ENCODE measurements at regions not wholly inside any gene's neighbourhood (a gene's known extent, or its start where the extent isn't known, plus 50 kb on each side); places are given as distances from the start of the nearest gene placed in this dataset.

DNA sequence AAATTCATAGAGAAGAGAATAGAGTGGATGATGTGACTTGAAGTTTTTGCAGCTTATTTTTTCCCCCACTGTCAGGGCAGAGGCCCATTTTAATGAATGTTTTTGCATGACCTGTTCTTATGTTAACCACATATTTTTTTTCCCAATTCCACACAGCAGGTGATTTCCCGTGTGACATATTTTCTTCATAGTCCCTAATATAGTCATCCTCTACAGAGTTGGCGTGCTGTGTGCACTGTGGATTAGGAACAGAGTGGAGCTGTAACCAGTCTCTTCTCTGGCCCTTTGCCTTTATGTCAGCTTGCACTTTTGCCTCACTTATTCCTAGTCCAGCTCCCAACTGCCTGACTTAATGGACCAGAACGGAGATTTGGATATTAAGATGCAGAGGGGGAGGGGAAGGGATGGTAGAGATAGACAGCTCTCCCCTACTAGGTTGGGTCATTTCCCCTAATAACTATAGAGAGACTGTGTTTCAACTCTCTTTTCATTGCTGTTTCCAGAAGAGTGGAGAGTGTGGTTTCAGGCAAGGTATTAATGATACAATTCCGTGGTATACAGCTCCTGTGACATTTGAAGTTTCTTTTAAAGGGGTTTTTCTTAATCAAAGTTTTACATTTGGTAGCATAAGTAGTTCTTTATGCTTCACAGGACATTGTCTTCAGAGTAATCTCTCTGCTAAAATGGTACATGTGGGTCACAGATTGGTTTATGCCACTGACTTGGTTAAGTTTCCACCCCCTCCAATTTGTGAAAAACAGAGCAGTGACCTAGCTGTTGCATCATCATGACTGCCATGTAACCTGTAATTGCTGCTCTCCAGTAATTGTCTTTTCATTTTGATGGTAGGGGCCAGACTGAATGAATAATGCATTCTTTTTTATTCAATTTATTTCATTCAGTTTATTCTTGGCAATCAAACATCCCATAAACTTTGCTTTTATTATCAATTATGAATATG lies 161.3 kb downstream of the HAUS1 start:
- DNase-seq, result peak; percentile 52

DNA sequence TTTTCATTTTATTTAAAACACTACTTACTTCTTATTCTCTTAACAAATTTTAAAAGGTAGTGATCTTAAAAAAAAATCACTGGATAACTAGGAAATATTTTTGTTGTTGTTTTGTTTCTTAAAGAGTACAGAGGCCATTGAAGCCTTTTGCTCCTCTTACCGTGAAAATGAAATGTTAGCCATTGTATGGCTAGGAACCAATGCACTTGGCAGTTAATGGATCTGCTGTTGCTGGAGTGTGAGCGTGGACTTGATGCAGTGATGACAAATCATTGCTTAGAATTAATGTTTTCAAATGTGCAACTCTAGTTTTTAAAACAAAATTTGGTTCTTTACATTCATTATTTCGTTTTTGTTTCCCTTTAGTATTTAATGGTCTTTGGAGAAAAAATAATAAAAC lies 162.3 kb downstream of the HAUS1 start:
- DNase-seq, result no peak

DNA sequence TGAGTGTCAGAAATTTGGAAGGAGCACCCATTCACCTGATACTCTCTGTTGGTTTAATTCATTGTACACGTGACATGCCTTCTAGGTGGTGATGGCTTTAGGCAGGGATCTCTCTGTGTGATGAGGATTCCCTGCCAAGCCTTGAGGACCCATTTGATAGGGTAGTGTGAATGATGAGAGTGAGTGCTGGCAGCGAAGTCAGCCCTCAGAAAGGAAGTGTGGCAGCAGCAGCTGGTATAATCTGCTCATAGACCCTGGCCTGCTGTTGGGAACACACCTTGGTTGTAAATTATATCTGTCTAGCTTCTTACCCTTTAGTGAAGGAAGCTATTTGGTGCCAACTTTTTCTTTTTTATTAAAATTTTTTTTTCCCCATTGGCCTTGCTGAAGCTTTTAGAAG lies 164.5 kb downstream of the HAUS1 start:
- no peak for DNase-seq

DNA sequence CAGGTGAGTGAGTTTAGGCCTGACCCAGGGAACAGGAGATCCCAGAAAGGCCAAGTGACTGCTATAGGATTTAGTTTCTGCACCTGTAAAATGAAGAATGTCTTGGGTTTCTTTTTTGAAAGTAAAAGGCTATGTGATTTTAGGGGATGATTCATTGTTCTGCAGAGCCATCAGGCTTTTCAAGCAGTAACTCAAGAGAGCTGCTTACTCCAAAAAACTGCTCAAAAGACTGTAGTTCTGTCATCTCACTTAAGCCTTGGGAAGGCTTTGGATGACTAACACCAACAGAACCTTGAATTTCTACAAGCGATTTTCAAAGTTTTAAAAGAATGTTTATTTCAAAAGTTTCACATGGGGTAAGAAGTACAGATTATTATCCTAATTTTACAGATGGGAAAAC lies 165.1 kb downstream of the HAUS1 start:
- no peak for DNase-seq

DNA sequence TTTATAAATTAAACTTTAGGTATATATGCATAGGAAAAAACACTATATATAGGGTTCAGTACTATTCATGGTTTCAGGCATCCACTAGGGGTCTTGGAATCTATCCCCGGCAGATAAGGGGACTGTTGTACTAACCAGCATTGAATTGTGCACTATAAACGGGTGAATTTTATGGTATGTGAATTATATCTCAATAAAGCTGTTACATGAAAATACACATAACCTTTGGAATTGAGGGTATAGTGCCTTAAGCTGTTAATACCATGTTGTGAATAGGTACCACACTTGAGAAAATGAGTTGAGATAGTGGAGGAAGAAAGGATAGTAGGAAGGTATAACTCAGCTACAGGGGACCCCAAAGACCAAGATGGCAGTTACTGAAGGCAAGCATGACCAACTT lies 167.3 kb downstream of the HAUS1 start:
- DNase-seq, result no peak

DNA sequence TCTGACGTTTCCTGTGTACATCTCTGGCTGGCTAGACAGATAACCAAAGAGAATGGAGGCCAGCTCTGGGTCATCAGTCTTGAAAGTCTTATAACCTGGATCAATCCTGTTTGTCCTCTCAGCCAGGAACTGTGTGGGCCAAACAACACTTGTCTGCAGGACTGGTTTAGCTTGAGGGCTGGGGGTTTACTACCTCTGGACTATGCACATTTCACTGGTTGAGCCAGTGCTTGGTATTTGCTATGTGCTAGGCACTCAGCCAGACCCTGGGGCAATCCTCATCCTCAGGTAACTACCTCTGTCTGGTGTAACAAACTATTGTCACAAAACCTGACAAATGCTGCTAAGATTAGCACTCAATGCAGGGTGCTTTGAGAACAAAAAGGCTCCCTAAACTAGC lies 169.7 kb downstream of the HAUS1 start:
- DNase-seq, result no peak

DNA sequence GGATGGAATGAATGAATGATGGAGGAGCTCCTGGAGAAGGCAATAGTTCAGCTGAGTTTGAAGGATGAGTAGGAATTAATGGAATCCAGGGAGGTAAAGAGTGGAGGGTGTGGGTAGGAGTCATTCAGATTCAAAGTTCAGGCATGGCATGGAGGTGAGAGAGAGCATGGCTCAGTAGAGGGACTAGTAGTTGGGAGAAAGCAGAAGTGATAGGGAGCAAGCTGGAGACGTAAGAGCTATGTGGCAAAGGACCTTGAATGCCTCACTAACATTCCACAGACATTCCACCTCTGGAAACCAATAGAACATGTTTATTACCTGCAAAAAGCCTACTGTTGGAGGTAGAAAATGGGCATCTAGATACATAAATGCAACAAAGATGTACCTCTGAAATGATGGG lies 170.1 kb downstream of the HAUS1 start:
- no peak for DNase-seq

DNA sequence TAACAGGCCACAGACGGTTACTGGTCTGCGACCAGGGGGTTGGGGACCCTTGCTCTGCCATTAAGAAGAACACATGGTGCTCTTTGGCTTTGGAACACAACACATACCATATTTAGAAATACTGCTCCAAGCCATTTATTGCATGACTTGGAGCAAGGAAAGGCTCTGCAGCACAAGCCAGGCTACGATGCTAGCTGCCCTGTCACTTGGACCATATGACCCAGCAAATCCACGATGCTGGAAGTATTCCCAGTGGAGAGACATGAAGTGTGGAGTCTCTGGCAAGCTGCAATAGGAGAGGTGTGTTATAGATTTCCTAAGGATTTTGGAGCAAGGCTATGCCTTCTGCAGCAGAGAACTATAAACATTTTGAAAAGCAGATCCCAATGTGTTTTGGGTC lies 171.2 kb downstream of the HAUS1 start:
- DNase-seq, result no peak

DNA sequence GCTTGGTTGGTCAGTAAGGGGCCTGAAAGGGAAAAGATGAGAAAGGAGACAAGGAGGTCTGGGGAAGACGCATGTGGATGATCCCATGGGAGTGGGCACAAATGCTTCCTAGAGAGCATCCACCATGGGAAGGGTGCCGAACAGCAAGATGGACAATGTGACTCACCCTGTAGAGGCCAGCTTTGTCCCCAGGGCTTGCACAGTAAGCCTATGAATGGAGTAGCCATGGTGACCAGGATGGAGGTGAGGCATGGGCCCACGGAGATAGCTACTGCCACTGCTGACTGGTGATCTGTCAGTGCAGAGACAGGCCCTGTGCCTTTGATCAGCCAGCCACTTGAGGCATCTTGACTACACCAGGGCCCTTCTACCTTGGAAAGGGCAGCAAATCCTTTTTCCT lies 172.6 kb downstream of the HAUS1 start:
- no peak for DNase-seq

DNA sequence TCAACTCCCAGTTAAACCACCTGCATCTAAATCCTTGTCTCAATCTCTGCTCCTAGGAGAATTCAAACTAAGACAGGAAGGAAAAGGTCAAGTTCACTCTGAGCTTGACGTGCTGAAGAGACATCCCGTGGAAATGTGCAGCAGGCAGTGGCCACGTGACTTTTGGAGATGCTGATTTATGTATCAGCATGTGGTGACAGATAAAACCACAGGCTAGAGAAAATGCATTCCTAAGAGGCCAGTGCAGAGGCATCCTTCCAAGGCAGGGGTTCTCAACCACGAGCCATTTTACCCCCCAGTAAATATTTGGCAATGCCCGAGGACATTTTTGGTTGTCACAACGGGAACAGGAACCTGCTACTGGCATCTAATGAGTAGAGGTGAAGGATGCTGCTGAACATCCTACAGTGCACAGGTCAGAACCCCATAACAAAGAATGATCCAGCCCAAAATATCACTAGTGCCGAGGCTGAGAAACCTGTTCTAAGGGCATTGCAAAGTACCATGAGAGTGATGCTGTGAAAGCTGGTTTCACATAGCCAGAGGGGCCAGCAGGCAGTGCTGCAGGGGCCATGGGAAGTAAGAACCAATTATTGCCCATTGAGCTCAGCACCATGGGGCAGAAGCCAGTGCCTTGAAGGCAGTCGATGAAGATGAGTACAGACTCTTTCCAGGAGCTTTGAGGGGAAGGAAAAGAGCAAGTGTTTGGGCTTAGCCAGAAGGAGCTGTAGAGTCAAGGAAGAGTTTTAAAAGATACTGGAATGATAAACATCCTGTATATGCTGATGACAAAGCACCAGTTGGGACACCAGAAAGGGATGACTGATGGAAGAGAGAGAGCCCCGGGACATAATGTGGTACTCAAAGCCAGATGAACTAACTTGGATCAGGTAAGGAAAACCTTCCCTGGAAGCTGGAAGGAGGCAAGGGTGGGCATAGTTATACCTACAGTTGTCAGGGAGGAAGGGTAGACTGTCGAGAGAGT lies 174.6 kb downstream of the HAUS1 start:
- DNase-seq, result no peak

DNA sequence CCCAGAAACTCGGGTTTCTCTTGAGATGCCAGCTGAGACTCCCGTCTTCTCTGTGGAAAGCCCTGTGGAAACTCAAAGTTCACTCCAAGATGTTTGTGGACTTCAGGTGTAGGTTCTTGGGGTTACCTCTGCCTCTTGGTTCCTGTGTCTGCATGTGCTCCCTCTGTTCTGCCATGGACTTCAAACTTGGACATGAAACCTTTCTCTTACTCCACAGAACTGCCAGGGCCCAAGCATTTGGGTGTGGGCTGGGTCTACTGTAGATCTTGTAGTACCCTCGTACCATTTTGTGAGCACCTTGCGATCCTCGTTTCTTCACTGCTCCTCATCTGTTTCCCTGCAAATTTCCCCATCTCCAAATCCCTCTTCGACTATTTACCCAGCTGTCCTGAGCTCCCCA lies 175.5 kb downstream of the HAUS1 start:
- no peak for DNase-seq

DNA sequence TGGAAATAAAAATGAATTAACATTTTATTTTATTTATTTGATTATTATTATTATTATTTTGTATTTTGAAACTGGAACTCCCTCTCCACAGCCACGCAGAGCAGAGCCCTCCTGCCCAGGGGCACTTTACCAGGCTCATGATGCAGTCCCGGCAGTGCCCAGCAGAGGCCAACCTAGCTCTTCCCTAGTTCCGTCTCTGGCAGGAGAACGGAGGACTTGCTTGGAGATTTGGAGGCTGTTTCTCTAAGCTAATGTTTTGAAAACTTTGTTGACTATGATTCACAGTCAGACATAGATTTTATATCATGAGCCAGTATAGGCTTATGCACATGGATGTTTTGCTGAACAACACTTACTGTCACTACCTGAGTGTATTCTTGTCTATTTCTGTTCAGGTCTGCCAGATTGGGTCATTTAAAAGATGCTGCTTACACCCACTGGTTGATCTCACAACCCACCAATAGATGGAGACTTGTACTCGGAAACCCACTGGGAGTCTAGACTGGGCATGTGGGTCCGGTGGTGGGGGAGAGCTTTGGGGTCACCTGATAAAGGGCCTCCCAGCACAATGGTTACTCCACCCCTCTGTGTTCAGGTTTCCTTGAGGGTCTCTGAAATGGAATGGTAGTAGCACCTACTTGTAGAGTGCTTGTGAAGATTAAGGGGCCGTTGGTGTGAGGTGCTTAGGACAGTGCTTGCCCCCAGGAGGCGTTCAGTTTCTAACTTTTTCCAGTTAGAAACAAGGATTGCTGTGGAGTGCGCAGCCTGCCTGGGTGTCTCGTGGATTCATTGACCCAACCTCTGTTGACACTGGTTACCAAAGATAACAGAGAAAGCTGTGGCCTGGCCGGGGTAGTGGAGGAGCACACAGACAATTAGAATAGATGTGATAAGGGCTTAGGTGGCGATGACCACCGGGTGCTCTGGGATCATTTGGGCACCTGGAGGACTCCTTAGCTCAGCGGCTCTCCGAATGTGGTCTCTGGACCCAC lies 177.3 kb downstream of the HAUS1 start:
- peak; percentile 81 for DNase-seq

DNA sequence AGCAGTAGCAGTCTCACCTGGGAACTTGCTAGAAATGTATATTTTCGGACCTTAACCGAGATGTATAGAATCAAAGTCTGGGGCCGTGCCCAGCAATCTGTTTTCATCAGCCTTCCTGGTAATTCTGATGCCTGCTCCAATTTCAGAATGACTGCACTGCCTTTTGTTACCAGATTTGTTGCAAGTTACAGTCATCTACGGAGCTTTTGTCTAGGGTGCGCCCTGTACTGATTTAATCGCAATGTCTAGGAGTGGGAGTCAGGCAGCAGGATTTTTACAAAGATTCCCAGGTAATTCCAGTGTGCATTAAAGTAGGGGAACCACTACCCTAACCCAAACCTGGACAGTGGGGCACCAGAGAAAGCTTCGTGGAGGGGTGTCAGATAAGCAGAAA lies 178.0 kb downstream of the HAUS1 start:
- no peak for DNase-seq

DNA sequence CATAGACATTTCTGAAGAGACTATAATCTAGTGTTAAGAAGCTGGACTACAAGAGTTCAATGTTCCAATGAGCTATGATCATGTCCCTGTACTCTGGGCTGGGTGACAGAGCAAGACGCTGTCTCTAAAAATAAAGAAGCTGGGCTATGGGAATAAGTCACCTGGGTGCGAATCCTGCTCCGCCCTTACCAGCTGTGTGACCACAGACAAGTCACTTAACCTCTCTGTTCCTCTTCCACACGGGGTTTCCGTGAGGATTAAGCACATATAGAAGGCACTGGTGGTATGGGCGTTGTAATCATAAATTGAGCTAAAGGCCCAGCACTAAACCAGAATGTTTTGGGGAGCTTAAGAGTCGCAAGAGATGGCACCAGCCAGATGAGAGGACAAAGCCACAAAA lies 178.5 kb downstream of the HAUS1 start:
- DNase-seq, result no peak

DNA sequence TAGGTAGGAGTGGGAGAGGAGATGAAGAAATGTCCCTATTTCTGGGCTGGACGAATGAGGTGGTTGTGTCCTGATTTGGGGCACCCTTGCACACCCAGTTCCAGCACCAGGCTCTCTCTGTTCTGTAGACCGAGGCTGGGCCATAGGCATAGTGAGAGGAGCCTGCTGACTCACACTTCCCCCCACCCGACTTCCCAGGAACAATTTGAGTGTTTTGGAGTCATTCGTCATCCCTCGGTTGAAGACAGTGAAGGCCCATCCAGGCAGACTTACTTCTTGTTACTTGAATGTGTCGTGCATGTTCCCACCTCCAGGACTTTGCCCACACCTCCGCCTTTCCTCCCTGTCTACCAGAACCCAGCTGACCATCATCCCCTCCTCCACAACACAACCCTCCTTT lies 179.1 kb downstream of the HAUS1 start:
- DNase-seq, result no peak

DNA sequence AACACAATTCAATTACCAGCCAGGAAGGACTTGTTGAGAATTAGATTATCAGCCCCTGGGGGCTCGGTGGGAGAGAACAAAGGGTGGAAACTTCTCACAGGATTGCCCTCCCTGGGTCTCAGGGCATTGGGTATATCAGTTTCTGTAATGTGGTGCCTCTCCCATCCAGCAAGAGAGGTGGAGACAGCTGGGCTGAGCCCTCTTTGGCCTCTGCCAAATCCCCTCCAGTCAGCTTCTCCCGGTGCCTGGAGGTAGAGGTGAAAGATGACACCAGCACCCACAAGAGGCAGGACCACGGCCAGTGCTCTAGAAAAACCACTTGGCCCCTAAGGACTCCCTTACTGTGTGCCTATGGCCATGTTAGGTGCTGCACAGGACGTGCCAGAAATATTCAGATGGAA lies 179.7 kb downstream of the HAUS1 start:
- no peak for DNase-seq

DNA sequence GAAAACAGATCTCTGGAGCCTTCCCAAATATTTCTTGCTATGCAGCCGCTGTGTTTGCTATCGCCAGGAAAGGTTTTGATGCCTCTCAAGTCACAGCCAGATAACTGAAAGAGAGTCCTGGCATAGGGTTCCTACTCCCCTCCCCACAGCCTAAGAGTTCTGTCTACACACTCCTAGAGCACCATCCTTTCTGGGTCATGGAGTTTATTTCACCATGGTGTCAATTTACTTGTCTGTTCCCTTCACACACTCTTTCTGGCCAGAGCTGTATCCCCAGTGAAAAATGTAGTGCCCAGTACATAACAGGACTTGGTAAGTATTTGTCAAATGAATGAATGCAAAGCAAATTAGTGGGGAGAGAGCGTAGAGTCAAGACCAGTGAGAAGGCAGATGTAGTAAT lies 185.3 kb downstream of the HAUS1 start:
- no peak for DNase-seq

DNA sequence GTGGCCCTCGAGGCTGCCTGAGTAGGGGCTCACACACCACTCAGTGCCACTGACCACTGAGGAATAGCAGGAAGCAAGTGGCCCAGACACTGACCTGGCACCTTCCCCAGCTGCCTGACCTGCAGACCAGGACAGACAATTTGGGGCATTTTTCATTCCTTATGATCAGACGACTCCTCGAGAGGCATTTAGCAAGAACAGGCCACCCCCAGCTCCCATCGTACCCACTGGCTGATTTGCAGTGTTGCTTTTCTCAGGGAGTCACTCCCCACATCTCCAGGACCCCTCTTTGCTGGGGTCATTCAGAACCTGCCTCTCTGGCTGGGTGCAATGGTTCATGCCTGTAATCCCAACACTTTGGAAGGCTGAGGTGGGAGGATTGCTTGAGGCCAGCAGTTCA lies 185.7 kb downstream of the HAUS1 start:
- no peak for DNase-seq

DNA sequence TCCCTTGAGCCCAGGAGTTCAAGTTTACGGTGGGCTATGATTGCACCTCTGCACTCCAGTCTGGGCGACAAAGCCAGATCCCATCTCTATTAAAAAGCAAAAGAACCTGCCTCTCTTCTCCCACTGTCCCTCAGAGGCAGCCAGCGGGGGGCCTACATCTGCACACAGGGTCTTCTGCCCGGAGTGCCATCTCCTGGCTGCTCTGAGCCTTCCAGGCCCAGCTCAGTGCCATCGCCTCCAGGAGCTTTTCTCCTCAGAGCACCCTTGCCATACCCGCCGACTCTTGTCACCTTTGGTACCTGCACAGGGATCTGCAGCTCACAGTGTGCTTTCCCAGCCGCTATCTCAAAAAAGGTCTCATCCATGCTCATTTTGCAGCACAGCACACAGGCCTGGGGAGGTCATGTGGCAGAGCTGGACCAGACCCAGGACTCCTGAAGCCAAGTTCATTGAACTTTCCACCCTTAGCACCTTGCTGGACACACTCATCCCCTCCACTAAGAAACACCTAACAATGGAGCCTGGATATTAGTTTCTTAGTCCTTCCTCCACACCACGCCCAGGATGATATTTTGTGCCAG lies 186.3 kb downstream of the HAUS1 start:
- DNase-seq, result no peak

DNA sequence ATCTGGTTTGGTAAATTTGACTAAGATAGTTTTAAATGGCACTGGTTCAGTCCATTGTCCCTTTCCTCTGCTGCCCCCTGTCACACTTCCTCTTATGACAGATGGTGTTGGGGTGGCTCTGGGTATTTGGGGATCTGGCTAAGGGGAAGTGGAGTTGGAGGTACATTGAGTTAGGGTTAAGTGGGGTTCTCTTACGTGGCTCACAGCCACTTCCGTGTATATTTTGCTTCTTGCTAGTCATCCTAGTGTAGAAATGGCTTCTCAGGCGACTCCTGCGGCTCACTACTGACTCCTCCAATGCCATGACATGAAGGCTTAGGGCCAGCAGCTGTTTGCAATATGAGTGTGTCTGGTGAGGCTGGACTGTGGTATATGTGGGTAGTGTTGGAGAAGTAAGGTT lies 187.0 kb downstream of the HAUS1 start:
- no peak for DNase-seq

DNA sequence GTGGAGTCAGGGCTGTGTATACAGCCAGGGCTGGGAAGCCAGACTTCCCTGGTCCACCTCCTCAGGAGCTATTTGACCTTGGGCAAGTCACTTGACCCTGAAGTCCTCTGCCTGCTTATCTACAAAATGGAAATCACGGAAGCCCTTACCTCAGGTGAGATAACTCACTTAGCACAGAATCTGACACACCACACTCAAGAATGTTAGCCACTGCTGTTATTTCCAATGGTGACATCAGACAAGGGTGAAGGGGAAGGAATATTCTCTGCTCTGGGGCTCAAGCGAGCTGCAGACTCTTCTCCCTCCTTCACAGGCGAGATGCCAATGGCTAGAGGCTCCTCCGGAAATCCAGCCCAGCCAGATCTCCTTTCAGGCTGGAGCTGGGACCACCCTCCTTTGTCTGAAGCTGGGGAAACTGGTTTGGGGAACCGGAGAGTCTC lies 189.6 kb downstream of the HAUS1 start:
- peak; percentile 19 for DNase-seq

All from muscle of arm (tissue), 1 donor.